ENCODE measurements at regions not wholly inside any gene's neighbourhood (a gene's known extent, or its start where the extent isn't known, plus 50 kb on each side); places are given as distances from the start of the nearest gene placed in this dataset.

DNA sequence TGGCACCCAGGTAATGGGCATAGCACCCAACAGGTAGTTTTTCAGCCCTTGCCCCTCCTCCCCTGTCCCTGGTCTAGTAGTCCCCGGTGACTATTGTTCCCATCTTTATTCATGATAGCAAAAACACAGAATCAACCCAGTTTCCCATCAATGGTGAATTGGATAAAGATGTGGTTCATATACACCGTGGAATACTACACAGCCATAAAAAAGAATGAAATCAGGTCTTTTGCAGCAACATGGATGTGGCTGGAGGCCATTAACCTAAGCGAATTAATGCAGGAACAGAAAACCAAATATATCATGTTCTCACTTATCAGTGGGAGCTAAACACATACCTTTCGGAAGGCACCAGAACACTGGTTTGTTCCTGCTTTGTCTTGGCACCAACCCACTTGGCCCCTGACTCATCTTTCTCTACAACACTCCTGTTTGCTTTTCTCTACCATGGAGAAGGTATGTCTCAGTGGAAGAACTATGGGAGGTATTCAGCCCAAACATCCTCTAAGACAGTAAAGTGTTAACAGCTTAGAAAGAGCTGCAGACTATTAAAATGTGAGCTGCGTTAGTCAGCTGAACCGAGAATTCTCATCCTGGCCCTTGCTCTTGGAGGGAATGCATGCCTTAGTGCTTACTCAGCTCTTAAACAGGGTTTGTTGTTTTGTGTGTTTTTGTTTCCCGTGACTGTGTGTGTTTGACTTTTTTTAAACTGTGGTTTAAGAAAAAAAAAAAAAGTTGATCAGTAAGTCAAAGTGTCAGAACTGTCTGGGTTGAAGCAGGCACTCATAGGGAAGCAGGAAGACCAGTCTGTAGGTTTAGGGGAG, 203.0 kb downstream of the TOMM20 start:
- TF ChIP-seq, protein P1, sequence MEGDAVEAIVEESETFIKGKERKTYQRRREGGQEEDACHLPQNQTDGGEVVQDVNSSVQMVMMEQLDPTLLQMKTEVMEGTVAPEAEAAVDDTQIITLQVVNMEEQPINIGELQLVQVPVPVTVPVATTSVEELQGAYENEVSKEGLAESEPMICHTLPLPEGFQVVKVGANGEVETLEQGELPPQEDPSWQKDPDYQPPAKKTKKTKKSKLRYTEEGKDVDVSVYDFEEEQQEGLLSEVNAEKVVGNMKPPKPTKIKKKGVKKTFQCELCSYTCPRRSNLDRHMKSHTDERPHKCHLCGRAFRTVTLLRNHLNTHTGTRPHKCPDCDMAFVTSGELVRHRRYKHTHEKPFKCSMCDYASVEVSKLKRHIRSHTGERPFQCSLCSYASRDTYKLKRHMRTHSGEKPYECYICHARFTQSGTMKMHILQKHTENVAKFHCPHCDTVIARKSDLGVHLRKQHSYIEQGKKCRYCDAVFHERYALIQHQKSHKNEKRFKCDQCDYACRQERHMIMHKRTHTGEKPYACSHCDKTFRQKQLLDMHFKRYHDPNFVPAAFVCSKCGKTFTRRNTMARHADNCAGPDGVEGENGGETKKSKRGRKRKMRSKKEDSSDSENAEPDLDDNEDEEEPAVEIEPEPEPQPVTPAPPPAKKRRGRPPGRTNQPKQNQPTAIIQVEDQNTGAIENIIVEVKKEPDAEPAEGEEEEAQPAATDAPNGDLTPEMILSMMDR (IDR thresholded peaks at IDR 0.05): no peak
- no peak for TF ChIP-seq POLR2A (IDR thresholded peaks at IDR 0.05)
